ENCODE measurements at regions not wholly inside any gene's neighbourhood (a gene's known extent, or its start where the extent isn't known, plus 50 kb on each side); places are given as distances from the start of the nearest gene placed in this dataset.

DNA sequence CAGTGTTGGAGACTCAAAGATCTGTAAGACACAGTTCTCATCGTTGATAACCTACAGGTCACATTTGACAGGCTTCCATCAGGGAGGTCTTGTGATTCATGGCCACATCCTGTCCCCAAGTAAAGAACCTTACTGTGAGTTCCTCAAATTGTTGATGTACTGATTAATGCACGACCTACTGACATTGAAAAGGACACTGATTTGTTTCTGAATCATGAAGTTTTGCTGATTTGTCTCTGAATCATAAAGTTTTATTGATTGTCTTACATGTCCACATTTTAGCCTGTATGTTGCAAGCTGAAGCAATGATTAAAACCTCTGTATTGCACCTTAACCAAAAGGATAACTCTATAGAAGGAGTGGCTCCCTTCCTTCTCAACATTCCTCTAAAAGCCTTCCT is 476.3 kb upstream of the RUNX1 start:
- no peaks in the 10 kb centered on the region for H3K27me3 ChIP-seq (replicated peaks in 1 of 7)
- peak overlapping the region; percentile 22 to 84 (median 57) for H3K27ac ChIP-seq
- no peak overlapping the region for H3K4me3 ChIP-seq
- DNase-seq, result no peak
- TF ChIP-seq, protein P1, sequence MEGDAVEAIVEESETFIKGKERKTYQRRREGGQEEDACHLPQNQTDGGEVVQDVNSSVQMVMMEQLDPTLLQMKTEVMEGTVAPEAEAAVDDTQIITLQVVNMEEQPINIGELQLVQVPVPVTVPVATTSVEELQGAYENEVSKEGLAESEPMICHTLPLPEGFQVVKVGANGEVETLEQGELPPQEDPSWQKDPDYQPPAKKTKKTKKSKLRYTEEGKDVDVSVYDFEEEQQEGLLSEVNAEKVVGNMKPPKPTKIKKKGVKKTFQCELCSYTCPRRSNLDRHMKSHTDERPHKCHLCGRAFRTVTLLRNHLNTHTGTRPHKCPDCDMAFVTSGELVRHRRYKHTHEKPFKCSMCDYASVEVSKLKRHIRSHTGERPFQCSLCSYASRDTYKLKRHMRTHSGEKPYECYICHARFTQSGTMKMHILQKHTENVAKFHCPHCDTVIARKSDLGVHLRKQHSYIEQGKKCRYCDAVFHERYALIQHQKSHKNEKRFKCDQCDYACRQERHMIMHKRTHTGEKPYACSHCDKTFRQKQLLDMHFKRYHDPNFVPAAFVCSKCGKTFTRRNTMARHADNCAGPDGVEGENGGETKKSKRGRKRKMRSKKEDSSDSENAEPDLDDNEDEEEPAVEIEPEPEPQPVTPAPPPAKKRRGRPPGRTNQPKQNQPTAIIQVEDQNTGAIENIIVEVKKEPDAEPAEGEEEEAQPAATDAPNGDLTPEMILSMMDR (IDR thresholded peaks at IDR 0.05 in 8 of 11, conservative IDR thresholded peaks at IDR 0.05 in 3 of 11), result no peak
- TF ChIP-seq POLR2AphosphoS5 (IDR thresholded peaks at IDR 0.05) (no peak), POLR2A (IDR thresholded peaks at IDR 0.05) (no peak)
- 10 to 36% (median 20%) methylated on average over 2 of the region's 2 CpGs for WGBS, 5 donors
- no peaks in the 10 kb centered on the region for H3K36me3 ChIP-seq
- intact Hi-C loops (cut with DNase I; ENCODE audit: low total_unique reads), result no loop called here
- H3K4me1 ChIP-seq, result peaks cover 0 to 49% (median 34%) of the 10 kb centered on the region in 6 donors
- H3K9me3 ChIP-seq, result no peaks in the 10 kb centered on the region

DNA sequence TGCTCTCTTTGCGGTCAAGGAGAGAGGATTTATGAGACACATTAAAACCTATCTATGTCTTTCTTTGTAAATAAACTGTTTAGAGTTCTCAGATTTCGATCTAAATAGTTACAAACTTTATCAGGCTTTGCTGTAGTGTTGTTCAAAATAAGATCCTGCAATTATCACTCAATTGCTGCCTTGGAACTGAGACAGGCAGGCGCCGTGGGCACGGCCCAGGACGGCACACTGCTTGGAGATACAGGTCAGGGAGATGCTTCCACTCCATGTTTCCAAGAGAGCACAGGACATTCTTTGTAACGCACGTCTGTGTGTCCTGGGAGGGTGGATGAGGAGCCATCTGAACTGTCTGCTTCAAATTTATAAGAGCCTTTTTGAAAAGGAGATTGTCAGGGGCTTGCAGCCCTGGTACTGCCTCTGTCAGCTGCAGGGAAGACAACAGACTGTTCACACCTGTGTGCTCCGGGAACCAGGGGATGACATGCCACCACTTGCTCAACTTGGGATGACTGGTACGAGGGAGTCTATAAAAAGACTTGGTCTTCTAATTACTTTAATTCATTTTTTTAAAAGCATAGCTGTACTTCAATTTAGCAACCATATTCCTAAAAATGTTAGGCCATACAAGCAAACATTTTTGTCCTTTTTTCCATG is 472.9 kb upstream of the RUNX1 start:
- no peaks in the 10 kb centered on the region for H3K36me3 ChIP-seq
- H3K4me1 ChIP-seq, result peaks cover 0 to 15% (median 5%) of the 10 kb centered on the region in 6 donors
- intact Hi-C loops (cut with DNase I; ENCODE audit: low total_unique reads), result no loop called here
- DNase-seq, result no peak
- H3K9me3 ChIP-seq, result no peaks in the 10 kb centered on the region
- no peak overlapping the region for H3K4me3 ChIP-seq
- H3K27me3 ChIP-seq (replicated peaks in 1 of 7), result no peaks in the 10 kb centered on the region
- no peak overlapping the region for H3K27ac ChIP-seq
- WGBS, 5 donors, result 85 to 95% (median 92%) methylated on average over 10 of the region's 10 CpGs
- TF ChIP-seq POLR2A (IDR thresholded peaks at IDR 0.05), result no peak
- TF ChIP-seq POLR2AphosphoS5 (IDR thresholded peaks at IDR 0.05), result no peak
- TF ChIP-seq, protein P1 (IDR thresholded peaks at IDR 0.05 in 8 of 11, conservative IDR thresholded peaks at IDR 0.05 in 3 of 11), result no peak

DNA sequence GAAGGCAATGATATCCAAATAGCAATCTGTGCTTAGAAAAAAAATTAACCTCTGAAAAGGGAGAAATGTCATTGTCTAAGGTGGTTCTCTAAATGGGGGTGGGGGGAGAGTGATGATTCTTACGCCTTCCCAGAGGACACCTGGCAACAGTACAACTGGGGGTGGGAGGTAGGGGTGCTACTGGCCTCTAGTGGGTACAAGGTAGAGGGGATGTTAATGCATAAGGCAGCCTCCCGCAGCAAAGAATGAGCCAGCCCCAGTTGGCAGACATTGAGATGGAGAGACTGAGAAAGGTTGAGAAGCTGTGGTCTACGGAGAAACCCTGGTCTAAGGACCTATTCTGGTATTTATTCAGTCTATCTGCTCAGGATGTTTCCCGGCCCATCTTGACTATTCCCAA is 472.2 kb upstream of the RUNX1 start:
- no peak for DNase-seq
- 81 to 92% (median 89%) methylated on average over 4 of the region's 4 CpGs for WGBS, 5 donors
- Histone ChIP-seq H3K4me3 (no peak overlapping the region), H3K9me3 (no peaks in the 10 kb centered on the region), H3K36me3 (no peaks in the 10 kb centered on the region), H3K4me1 (peaks cover 0 to 15% (median 5%) of the 10 kb centered on the region in 6 donors), H3K27me3 (replicated peaks in 1 of 7) (no peaks in the 10 kb centered on the region), H3K27ac (no peak overlapping the region)
- intact Hi-C loops (cut with DNase I; ENCODE audit: low total_unique reads), result no loop called here
- TF ChIP-seq, protein P1 (IDR thresholded peaks at IDR 0.05 in 8 of 11, conservative IDR thresholded peaks at IDR 0.05 in 3 of 11), result no peak
- TF ChIP-seq POLR2A (IDR thresholded peaks at IDR 0.05) (no peak), POLR2AphosphoS5 (IDR thresholded peaks at IDR 0.05) (no peak)

- no peak for DNase-seq
- intact Hi-C loops (cut with DNase I; ENCODE audit: low total_unique reads), result no loop called here
- H3K27ac ChIP-seq, result no peak overlapping the region
- no peaks in the 10 kb centered on the region for H3K27me3 ChIP-seq (replicated peaks in 1 of 7)
- no peaks in the 10 kb centered on the region for H3K9me3 ChIP-seq
- no peak overlapping the region for H3K4me3 ChIP-seq
- peaks cover 0 to 12% (median 5%) of the 10 kb centered on the region in 6 donors for H3K4me1 ChIP-seq
- no peaks in the 10 kb centered on the region for H3K36me3 ChIP-seq
- TF ChIP-seq, protein P1 (IDR thresholded peaks at IDR 0.05 in 8 of 11, conservative IDR thresholded peaks at IDR 0.05 in 3 of 11), result no peak
- TF ChIP-seq POLR2AphosphoS5 (IDR thresholded peaks at IDR 0.05) (no peak), POLR2A (IDR thresholded peaks at IDR 0.05) (no peak)
- WGBS, 5 donors, result 84 to 95% (median 86%) methylated on average over 1 of the region's 1 CpG
These were observed 471.8 kb upstream of the RUNX1 start for GRCh38 chr21:35520856-35521255.

Data from spleen (tissue), 11 donors.